ENCODE measurements at regions not wholly inside any gene's neighbourhood (a gene's known extent, or its start where the extent isn't known, plus 50 kb on each side); places are given as distances from the start of the nearest gene placed in this dataset.

DNA sequence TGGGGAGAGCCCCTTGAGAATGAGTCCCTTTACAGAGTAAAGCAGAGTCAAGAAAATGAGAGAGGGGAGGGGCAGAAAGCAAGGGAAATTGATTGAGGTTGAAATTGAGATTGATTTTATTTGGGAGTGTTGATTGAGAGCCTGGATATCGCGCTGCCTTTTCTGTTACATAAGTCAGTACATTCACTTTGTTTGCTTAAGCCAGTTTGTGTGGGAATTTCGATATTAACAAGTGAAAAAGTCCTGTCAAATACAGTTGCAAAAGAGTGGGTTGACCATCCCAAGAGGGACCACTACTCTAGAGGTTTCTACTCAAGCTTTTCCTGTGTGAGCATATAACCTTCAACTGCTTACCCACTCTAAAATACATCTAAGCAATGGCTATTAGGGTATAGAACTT is 331.4 kb upstream of the AZI2 start:
- TF ChIP-seq TARDBP (IDR thresholded peaks at IDR 0.05) (no peak), FOXK2 (IDR thresholded peaks at IDR 0.05) (no peak), ELF4 (IDR thresholded peaks at IDR 0.05) (no peak), SP1 (IDR thresholded peaks at IDR 0.05) (no peak), ZNF384 (IDR thresholded peaks at IDR 0.05) (no peak), PKNOX1 (IDR thresholded peaks at IDR 0.05) (no peak), HDGF (IDR thresholded peaks at IDR 0.05; ENCODE audit: borderline replicate concordance) (no peak), ARNT (IDR thresholded peaks at IDR 0.05) (no peak)

Data from HEK293T (cell line).